ENCODE measurements at regions not wholly inside any gene's neighbourhood (a gene's known extent, or its start where the extent isn't known, plus 50 kb on each side); places are given as distances from the start of the nearest gene placed in this dataset.

- DNase-seq (no peak), ATAC-seq (ENCODE audit: low read depth) (no peak)
- Histone ChIP-seq H3K14ac (replicated peaks; ENCODE audit: low read depth, low read length) (no peak overlapping the region), H3K79me1 (ENCODE audit: low read depth in 1 of 2, low read length in 2 of 2) (no peaks in the 10 kb centered on the region), H3K4me1 (ENCODE audit: control insufficient read depth, insufficient read depth, low read length) (no peaks in the 10 kb centered on the region), H2BK20ac (ENCODE audit: low read depth, low read length) (no peak overlapping the region), H4K5ac (ENCODE audit: low read depth, low read length) (no peak overlapping the region), H3K36me3 (ENCODE audit: control insufficient read depth, insufficient read depth, low read length) (no peaks in the 10 kb centered on the region), H3K9me3 (ENCODE audit: control insufficient read depth, insufficient read depth, low read length) (peaks cover 8% of the 10 kb centered on the region), H3K23ac (ENCODE audit: low read depth, low read length) (no peak overlapping the region), H2AK9ac (replicated peaks; ENCODE audit: low read depth, low read length, poor library complexity) (no peak overlapping the region), H3K4me2 (ENCODE audit: low read depth, low read length) (no peak overlapping the region), H2BK15ac (ENCODE audit: low read depth, low read length) (no peak overlapping the region), H3K4ac (ENCODE audit: low read depth, low read length) (no peak overlapping the region), H3K9ac (ENCODE audit: low read depth, low read length) (no peak overlapping the region), H3K27ac (ENCODE audit: insufficient read depth, low read length) (no peak overlapping the region), H4K20me1 (ENCODE audit: insufficient read depth, low read length) (no peaks in the 10 kb centered on the region), H3K18ac (ENCODE audit: low read depth, low read length) (no peak overlapping the region), H3K4me3 (ENCODE audit: insufficient read depth, low read depth, low read length) (no peak overlapping the region), H2AK5ac (ENCODE audit: low read depth, low read length) (no peak overlapping the region), H2BK5ac (ENCODE audit: low read depth, low read length, poor library complexity, severe bottlenecking) (no peak overlapping the region), H4K8ac (ENCODE audit: low read depth in 2 of 2, low read length in 2 of 2) (no peak overlapping the region), H2AFZ (replicated peaks; ENCODE audit: low read length, poor library complexity) (no peak overlapping the region), H4K91ac (ENCODE audit: insufficient read depth, low read depth, low read length) (no peak overlapping the region), H2BK120ac (ENCODE audit: low read depth, low read length) (no peak overlapping the region), H3K9me1 (ENCODE audit: insufficient read depth, low read length) (no peaks in the 10 kb centered on the region), H3K27me3 (ENCODE audit: control insufficient read depth, insufficient read depth, low read length) (no peaks in the 10 kb centered on the region), H3K56ac (ENCODE audit: extremely low read depth, insufficient read depth, low read length) (no peak overlapping the region)
- no CpG with 5 or more reads among the region's 1 CpG for WGBS, 2 experiments (ENCODE audit: extremely low coverage in 2 of 2, insufficient read length in 1 of 2)
- intact Hi-C loops (cut with micrococcal nuclease) (no loop called here), in situ Hi-C loops (cut with MboI; ENCODE audit: low sequenced_read_pairs) (no loop called here), dilution Hi-C loops (cut with HindIII; ENCODE audit: low sequenced_read_pairs, unreplicated experiment) (no loop called here)
- TF ChIP-seq BHLHE40 (IDR thresholded peaks at IDR 0.05; ENCODE audit: low read depth, low read length) (no peak), NFE2L2 (IDR thresholded peaks at IDR 0.05; ENCODE audit: low read depth, low read length) (no peak)
- POLR2A ChIA-PET (ENCODE audit: unreplicated experiment): no interaction called here
- BruUV-seq (replicated peaks): no TSS peak
- CTCF ChIA-PET: no interaction called here
These were observed 344.7 kb downstream of the NEK10 start for GRCh38 chr3:27024493-27024892.

Measured in IMR-90 (cell line).